ENCODE measurements at regions not wholly inside any gene's neighbourhood (a gene's known extent, or its start where the extent isn't known, plus 50 kb on each side); places are given as distances from the start of the nearest gene placed in this dataset.

GRCh38 chr13:72541674-72542073 is 185.8 kb downstream of the MZT1 start:
- no peak for DNase-seq
- H3K4me1 Mint-ChIP-seq (ENCODE audit: low read depth), result no peaks in the 10 kb centered on the region
- H3K9me3 Mint-ChIP-seq, result no peaks in the 10 kb centered on the region
- no peaks in the 10 kb centered on the region for H3K36me3 Mint-ChIP-seq (ENCODE audit: low read depth)
- H3K27ac Mint-ChIP-seq, result no peak overlapping the region
- no peak overlapping the region for H3K4me3 Mint-ChIP-seq
- CTCF ChIA-PET, result no interaction called here
- intact Hi-C loops (cut with micrococcal nuclease), result no loop called here
- peaks cover 5% of the 10 kb centered on the region for H3K27me3 Mint-ChIP-seq (ENCODE audit: low read depth)

- Mint-ChIP-seq H3K27me3 (ENCODE audit: low read depth) (peaks cover 5% of the 10 kb centered on the region), H3K36me3 (ENCODE audit: low read depth) (no peaks in the 10 kb centered on the region), H3K27ac (no peak overlapping the region), H3K9me3 (no peaks in the 10 kb centered on the region), H3K4me3 (no peak overlapping the region), H3K4me1 (ENCODE audit: low read depth) (no peaks in the 10 kb centered on the region)
- intact Hi-C loops (cut with micrococcal nuclease), result no loop called here
- CTCF ChIA-PET, result interaction anchor here (0.7 kb wide), 1 partner anchor 104 kb away, joined by 3 read pairs; no protein-coding TSS in a partner anchor
- DNase-seq, result no peak
Measured at GRCh38 chr13:72540881-72541280, 186.5 kb downstream of the MZT1 start.

- no peak for DNase-seq
- H3K36me3 Mint-ChIP-seq (ENCODE audit: low read depth), result no peaks in the 10 kb centered on the region
- no peaks in the 10 kb centered on the region for H3K9me3 Mint-ChIP-seq
- H3K4me3 Mint-ChIP-seq, result no peak overlapping the region
- no peaks in the 10 kb centered on the region for H3K4me1 Mint-ChIP-seq (ENCODE audit: low read depth)
- peaks cover 5% of the 10 kb centered on the region for H3K27me3 Mint-ChIP-seq (ENCODE audit: low read depth)
- H3K27ac Mint-ChIP-seq, result no peak overlapping the region
- intact Hi-C loops (cut with micrococcal nuclease), result no loop called here
- CTCF ChIA-PET, result interaction anchor here (0.7 kb wide), 1 partner anchor 103 kb away, joined by 3 read pairs; no protein-coding TSS in a partner anchor
Measured at GRCh38 chr13:72539925-72540324, 187.5 kb downstream of the MZT1 start.

DNA sequence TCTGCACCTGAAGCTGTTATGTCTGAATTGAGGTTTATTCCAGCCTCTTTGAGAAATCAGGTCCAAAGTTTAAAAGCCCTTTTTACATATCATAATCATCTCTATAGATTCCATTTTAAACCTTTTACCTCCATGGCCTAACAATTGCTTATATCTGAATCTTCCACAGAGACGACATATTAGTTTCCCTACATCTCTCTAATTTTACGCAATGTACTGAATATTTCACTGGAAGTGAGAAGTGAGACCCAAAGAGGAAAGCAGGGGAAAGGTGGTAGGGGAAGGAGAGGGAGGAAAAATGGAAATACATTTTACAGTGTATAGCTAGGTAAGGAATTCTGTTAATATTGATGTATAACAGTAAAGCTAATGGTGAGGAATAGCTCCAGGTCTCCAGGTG is 189.6 kb downstream of the MZT1 start:
- Mint-ChIP-seq H3K36me3 (ENCODE audit: low read depth) (no peaks in the 10 kb centered on the region), H3K27me3 (ENCODE audit: low read depth) (peaks cover 2% of the 10 kb centered on the region), H3K4me1 (ENCODE audit: low read depth) (no peaks in the 10 kb centered on the region), H3K27ac (no peak overlapping the region), H3K4me3 (no peak overlapping the region), H3K9me3 (no peaks in the 10 kb centered on the region)
- CTCF ChIA-PET, result no interaction called here
- DNase-seq, result no peak
- intact Hi-C loops (cut with micrococcal nuclease), result no loop called here

GRCh38 chr13:72537395-72537780 is 190.0 kb downstream of the MZT1 start:
- CTCF ChIA-PET, result no interaction called here
- Mint-ChIP-seq H3K27me3 (ENCODE audit: low read depth) (peaks cover 2% of the 10 kb centered on the region), H3K27ac (no peak overlapping the region), H3K9me3 (no peaks in the 10 kb centered on the region), H3K4me3 (no peak overlapping the region), H3K4me1 (ENCODE audit: low read depth) (no peaks in the 10 kb centered on the region), H3K36me3 (ENCODE audit: low read depth) (no peaks in the 10 kb centered on the region)
- intact Hi-C loops (cut with micrococcal nuclease), result no loop called here
- DNase-seq, result no peak

DNA sequence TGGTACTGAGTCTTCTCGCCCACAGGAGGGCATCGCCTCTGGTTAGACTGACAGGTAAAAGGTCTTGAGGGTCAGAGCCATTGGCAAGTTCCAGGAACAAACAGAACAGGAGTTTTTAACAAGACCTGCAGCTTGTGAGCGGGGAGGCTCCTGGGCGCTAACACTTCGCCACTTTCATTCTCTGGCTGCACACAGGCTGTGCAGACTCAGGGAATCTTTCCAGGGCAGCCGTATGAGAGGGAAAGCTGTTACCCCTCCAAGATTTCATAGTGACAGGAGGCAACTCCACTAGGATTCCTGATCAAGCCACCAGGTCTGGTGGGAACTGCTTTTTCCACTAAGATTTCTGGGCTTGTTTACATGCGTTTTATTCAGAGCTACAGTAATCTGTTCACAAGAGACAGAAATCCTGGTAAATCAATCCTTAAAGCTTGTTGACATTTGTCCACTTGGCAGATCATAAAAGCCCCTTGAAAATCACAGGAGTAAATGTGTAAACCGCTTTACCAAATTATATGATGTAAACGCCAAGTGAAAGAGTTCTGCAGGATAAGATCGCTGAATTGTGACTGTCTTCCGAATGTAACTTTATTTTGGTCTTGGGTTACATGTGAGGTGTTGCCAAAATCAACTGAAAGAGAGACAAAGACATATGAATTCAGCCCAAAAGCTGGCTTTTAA is 190.6 kb downstream of the MZT1 start:
- H3K4me1 Mint-ChIP-seq (ENCODE audit: low read depth), result no peaks in the 10 kb centered on the region
- peaks cover 2% of the 10 kb centered on the region for H3K27me3 Mint-ChIP-seq (ENCODE audit: low read depth)
- no peak overlapping the region for H3K27ac Mint-ChIP-seq
- H3K9me3 Mint-ChIP-seq, result no peaks in the 10 kb centered on the region
- no peak overlapping the region for H3K4me3 Mint-ChIP-seq
- intact Hi-C loops (cut with micrococcal nuclease), result no loop called here
- DNase-seq, result no peak
- H3K36me3 Mint-ChIP-seq (ENCODE audit: low read depth), result no peaks in the 10 kb centered on the region
- CTCF ChIA-PET, result no interaction called here

GRCh38 chr13:72534951-72535640 is 192.3 kb downstream of the MZT1 start:
- Mint-ChIP-seq H3K4me1 (ENCODE audit: low read depth) (no peaks in the 10 kb centered on the region), H3K27me3 (ENCODE audit: low read depth) (peaks cover 2% of the 10 kb centered on the region), H3K9me3 (no peaks in the 10 kb centered on the region), H3K4me3 (no peak overlapping the region), H3K36me3 (ENCODE audit: low read depth) (no peaks in the 10 kb centered on the region), H3K27ac (no peak overlapping the region)
- intact Hi-C loops (cut with micrococcal nuclease), result no loop called here
- CTCF ChIA-PET, result no interaction called here
- DNase-seq, result no peak

- CTCF ChIA-PET, result no interaction called here
- DNase-seq, result no peak
Measured at GRCh38 chr13:72530471-72530870, 197.0 kb downstream of the MZT1 start.

GRCh38 chr13:72527333-72527732 is 200.1 kb downstream of the MZT1 start:
- no peak for DNase-seq
- H3K4me1 Mint-ChIP-seq (ENCODE audit: low read depth), result no peaks in the 10 kb centered on the region

More at GRCh38 chr13:72530471-72530870, 197.0 kb downstream of the MZT1 start:
- Mint-ChIP-seq H3K9me3 (peaks cover 2% of the 10 kb centered on the region), H3K27me3 (ENCODE audit: low read depth) (no peaks in the 10 kb centered on the region), H3K36me3 (ENCODE audit: low read depth) (no peaks in the 10 kb centered on the region), H3K4me3 (no peak overlapping the region), H3K4me1 (ENCODE audit: low read depth) (no peaks in the 10 kb centered on the region), H3K27ac (no peak overlapping the region)
- intact Hi-C loops (cut with micrococcal nuclease), result no loop called here

GRCh38 chr13:72523593-72523992 is 203.8 kb downstream of the MZT1 start:
- CTCF ChIA-PET, result no interaction called here
- Mint-ChIP-seq H3K27ac (no peak overlapping the region), H3K4me3 (no peak overlapping the region), H3K36me3 (ENCODE audit: low read depth) (no peaks in the 10 kb centered on the region), H3K27me3 (ENCODE audit: low read depth) (peaks cover 3% of the 10 kb centered on the region), H3K4me1 (ENCODE audit: low read depth) (no peaks in the 10 kb centered on the region), H3K9me3 (peaks cover 2% of the 10 kb centered on the region)
- intact Hi-C loops (cut with micrococcal nuclease), result no loop called here
- no peak for DNase-seq

More at GRCh38 chr13:72527333-72527732, 200.1 kb downstream of the MZT1 start:
- Mint-ChIP-seq H3K4me3 (no peak overlapping the region), H3K36me3 (ENCODE audit: low read depth) (no peaks in the 10 kb centered on the region), H3K9me3 (peaks cover 2% of the 10 kb centered on the region), H3K27me3 (ENCODE audit: low read depth) (no peaks in the 10 kb centered on the region), H3K27ac (no peak overlapping the region)
- intact Hi-C loops (cut with micrococcal nuclease), result no loop called here
- CTCF ChIA-PET, result no interaction called here

GRCh38 chr13:72523049-72523448 is 204.4 kb downstream of the MZT1 start:
- Mint-ChIP-seq H3K4me3 (no peak overlapping the region), H3K4me1 (ENCODE audit: low read depth) (no peaks in the 10 kb centered on the region), H3K9me3 (peaks cover 2% of the 10 kb centered on the region), H3K27me3 (ENCODE audit: low read depth) (peaks cover 3% of the 10 kb centered on the region), H3K36me3 (ENCODE audit: low read depth) (no peaks in the 10 kb centered on the region), H3K27ac (no peak overlapping the region)
- CTCF ChIA-PET, result no interaction called here
- intact Hi-C loops (cut with micrococcal nuclease), result no loop called here
- DNase-seq, result no peak

- DNase-seq, result no peak
- Mint-ChIP-seq H3K4me3 (no peak overlapping the region), H3K4me1 (ENCODE audit: low read depth) (no peaks in the 10 kb centered on the region), H3K27me3 (ENCODE audit: low read depth) (peaks cover 3% of the 10 kb centered on the region), H3K27ac (no peak overlapping the region), H3K36me3 (ENCODE audit: low read depth) (no peaks in the 10 kb centered on the region), H3K9me3 (peaks cover 2% of the 10 kb centered on the region)
- intact Hi-C loops (cut with micrococcal nuclease), result no loop called here
- CTCF ChIA-PET, result no interaction called here
Measured at GRCh38 chr13:72521940-72522661, 205.3 kb downstream of the MZT1 start.
